Fibroblast of mammary gland (primary cell): ENCODE measurements at regions not wholly inside any gene's neighbourhood (a gene's known extent, or its start where the extent isn't known, plus 50 kb on each side); places are given as distances from the start of the nearest gene placed in this dataset.

Source experiments
- DNase-seq: peaks from one replicate; pipeline ENCODE4 v3.0.0-alpha.2; 2010; ENCODE audit warnings: low read depth
- H3K4me3 ChIP-seq: 2 replicates; pipeline ENCODE4 v1.5.1; 2011; ENCODE audit warnings: low read depth, mild to moderate bottlenecking, low read length, moderate library complexity; ENCODE audit not compliant: control insufficient read depth
- TF ChIP-seq, protein P1 (sequence below): conservative IDR thresholded peaks from 2 replicates; pipeline ENCODE4 v1.5.1; 2011; ENCODE audit warnings: low read depth, low read length, inconsistent platforms; ENCODE audit not compliant: control insufficient read depth, insufficient read depth

DNA sequence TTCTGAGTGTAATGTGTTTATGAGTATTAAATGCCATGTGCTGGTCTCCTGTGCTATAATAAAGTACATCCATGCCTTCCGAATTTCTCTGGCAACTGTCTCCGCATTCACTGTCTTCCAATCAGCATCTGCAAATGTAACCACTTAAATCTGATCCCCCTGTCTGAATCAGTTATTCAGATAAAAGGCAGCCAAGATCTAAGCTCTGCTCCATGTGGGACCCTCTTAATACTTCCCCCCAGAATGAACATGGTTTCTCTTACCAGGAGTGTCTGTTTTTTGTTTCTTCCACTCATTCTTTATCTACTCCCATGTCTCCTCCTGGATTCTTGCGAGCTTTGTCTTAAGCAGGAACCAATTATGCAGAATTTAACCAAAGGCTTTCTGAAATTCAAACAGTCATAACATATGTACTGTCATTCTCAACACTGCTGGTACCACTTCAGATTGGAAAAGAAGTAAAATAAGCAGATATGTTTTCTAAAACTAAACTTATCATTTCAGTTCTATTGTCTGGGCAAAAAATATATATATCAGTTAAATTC, 996.7 kb upstream of the FLRT2 start:
- TF ChIP-seq, protein P1, sequence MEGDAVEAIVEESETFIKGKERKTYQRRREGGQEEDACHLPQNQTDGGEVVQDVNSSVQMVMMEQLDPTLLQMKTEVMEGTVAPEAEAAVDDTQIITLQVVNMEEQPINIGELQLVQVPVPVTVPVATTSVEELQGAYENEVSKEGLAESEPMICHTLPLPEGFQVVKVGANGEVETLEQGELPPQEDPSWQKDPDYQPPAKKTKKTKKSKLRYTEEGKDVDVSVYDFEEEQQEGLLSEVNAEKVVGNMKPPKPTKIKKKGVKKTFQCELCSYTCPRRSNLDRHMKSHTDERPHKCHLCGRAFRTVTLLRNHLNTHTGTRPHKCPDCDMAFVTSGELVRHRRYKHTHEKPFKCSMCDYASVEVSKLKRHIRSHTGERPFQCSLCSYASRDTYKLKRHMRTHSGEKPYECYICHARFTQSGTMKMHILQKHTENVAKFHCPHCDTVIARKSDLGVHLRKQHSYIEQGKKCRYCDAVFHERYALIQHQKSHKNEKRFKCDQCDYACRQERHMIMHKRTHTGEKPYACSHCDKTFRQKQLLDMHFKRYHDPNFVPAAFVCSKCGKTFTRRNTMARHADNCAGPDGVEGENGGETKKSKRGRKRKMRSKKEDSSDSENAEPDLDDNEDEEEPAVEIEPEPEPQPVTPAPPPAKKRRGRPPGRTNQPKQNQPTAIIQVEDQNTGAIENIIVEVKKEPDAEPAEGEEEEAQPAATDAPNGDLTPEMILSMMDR = no peak
- no peak overlapping the region for H3K4me3 ChIP-seq
- no peak for DNase-seq

DNA sequence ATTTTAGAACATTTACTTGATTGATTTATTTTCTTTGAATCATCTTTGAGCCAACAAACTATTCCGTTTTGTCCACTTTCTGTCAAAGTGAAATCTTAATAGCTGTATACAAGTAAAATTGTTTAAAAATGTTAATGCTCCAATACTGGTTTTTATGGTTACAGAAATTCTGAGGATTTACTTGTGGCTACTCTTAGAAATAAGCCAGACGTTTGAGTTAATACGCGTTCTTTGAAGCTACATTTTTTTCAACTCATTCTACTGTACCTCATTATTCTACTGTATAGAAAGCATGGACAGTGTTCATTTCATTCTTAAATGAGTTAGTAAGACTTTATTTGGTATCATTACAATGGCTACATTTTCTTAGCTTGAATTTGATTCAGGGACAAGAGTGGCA, 996.2 kb upstream of the FLRT2 start:
- DNase-seq = no peak
- TF ChIP-seq, protein P1 = no peak
- H3K4me3 ChIP-seq = no peak overlapping the region

DNA sequence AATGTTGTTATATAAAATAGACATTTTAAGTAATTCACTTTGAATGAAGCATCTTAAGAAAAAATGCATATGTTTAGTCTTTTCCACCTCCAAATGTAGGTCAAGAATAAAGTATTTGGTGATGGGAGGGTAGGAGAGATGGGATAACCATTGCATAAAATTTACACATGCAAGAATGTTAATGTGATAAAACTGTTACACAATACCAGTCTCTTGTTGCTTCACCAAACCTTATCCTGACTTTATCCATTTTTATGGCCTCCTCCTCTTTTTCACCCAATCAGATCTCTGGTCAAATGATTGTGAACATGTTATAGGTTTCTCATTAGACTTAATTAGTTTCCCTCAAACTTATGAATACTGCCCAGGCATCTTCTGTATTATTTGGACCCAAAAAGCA, 994.5 kb upstream of the FLRT2 start:
- TF ChIP-seq, protein P1 = no peak
- no peak overlapping the region for H3K4me3 ChIP-seq
- DNase-seq = no peak

DNA sequence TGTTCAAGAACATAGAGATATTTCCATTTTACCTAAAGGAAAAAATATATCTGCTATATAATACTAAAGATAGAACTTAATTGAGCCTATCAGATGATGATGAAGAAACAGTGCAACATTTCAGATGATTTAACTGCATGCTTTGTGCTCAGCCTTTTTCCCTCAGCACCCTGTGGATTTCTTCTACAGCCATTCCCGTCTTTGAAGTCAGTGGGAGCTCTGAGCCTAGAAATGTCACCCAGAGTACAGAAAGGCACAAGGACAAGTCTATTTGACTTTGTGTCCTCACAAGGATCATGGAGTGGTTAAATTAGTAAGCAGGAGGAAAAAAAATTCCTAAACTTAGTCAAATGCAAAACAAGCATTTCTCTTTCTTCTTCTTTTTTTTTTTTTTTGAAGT, 994.0 kb upstream of the FLRT2 start:
- no peak for DNase-seq
- no peak overlapping the region for H3K4me3 ChIP-seq
- TF ChIP-seq, protein P1 = no peak

DNA sequence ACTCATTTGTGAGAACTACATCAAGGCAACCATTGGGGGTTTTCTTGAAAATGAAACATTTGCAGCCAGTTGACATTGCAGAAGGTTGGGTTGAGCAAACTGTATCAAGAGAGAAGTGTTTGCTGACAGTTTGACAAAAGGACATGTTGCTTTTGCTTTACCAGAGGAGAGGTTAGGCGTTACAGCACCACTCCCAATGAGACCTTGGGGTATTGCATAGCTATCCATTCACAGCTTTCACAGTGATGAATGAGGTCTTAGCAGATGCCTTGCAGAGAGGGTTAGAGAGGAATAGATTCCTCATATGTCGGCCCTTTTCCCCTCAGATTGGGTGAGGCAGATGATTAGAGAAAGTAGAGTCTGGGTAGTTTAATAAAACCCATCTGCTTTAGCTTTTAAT, 988.9 kb upstream of the FLRT2 start:
- no peak overlapping the region for H3K4me3 ChIP-seq
- TF ChIP-seq, protein P1 = no peak
- DNase-seq = no peak

DNA sequence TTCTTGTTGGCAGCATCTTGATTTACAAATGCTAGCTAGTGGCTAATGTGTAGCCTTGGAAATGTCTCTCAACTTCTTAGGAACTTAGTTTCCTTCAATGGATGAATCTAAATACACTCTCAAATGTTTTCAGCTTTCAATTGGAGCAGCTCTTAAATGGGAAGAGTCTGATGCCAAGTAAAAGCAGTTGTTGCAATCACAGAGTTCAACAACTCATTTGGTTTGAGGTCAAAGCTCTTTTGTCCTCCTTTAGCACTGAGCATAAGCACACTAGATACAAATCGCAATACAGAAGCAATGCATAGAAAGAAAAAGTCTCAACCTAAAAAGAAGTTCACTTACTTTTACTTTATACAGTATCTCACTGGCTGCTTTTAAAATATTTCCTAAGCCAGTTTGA, 986.1 kb upstream of the FLRT2 start:
- DNase-seq = no peak
- TF ChIP-seq, protein P1 = no peak
- H3K4me3 ChIP-seq = no peak overlapping the region
